GM18508 (cell line): ENCODE measurements at regions not wholly inside any gene's neighbourhood (a gene's known extent, or its start where the extent isn't known, plus 50 kb on each side); places are given as distances from the start of the nearest gene placed in this dataset.

Experiments
- ATAC-seq: cut with Tn5 transposase; IDR thresholded peaks from one replicate; pipeline ENCODE4 v1.9.1; 2021; ENCODE audit warnings: moderate number of reproducible peaks; ENCODE audit not compliant: insufficient read depth, unreplicated experiment

GRCh38 chr1:194279975-194280374, 1093.6 kb upstream of the B3GALT2 start:
- ATAC-seq, result peak; percentile 78

- peak; percentile 42 for ATAC-seq
Measured at GRCh38 chr1:194277927-194278326, 1091.5 kb upstream of the B3GALT2 start.

GRCh38 chr1:194273660-194274059, 1087.2 kb upstream of the B3GALT2 start:
- ATAC-seq, result no peak

GRCh38 chr1:194268839-194269238, 1082.4 kb upstream of the B3GALT2 start:
- ATAC-seq, result no peak

GRCh38 chr1:194267021-194267420, 1080.6 kb upstream of the B3GALT2 start:
- no peak for ATAC-seq

GRCh38 chr1:194256010-194256409, 1069.6 kb upstream of the B3GALT2 start:
- ATAC-seq, result no peak

GRCh38 chr1:194252199-194252598, 1065.8 kb upstream of the B3GALT2 start:
- ATAC-seq, result no peak

GRCh38 chr1:194241215-194241614, 1054.8 kb upstream of the B3GALT2 start:
- no peak for ATAC-seq

- no peak for ATAC-seq
Measured at GRCh38 chr1:194233069-194233468, 1046.7 kb upstream of the B3GALT2 start.

GRCh38 chr1:194230351-194231144, 1044.1 kb upstream of the B3GALT2 start:
- ATAC-seq, result no peak

- no peak for ATAC-seq
Measured at GRCh38 chr1:194228427-194228826, 1042.0 kb upstream of the B3GALT2 start.

- ATAC-seq, result no peak
Measured at GRCh38 chr1:194227161-194227560, 1040.7 kb upstream of the B3GALT2 start.

GRCh38 chr1:194225821-194226220, 1039.4 kb upstream of the B3GALT2 start:
- peak; percentile 98 for ATAC-seq

- no peak for ATAC-seq
Measured at GRCh38 chr1:194223596-194223995, 1037.2 kb upstream of the B3GALT2 start.

GRCh38 chr1:194215448-194215847, 1029.0 kb upstream of the B3GALT2 start:
- ATAC-seq, result no peak

- no peak for ATAC-seq
Measured at GRCh38 chr1:194214735-194215134, 1028.3 kb upstream of the B3GALT2 start.

- no peak for ATAC-seq
Measured at GRCh38 chr1:194209920-194210319, 1023.5 kb upstream of the B3GALT2 start.

GRCh38 chr1:194208674-194209073, 1022.3 kb upstream of the B3GALT2 start:
- no peak for ATAC-seq

GRCh38 chr1:194196562-194196961, 1010.1 kb upstream of the B3GALT2 start:
- no peak for ATAC-seq

GRCh38 chr1:194194724-194195123, 1008.3 kb upstream of the B3GALT2 start:
- ATAC-seq, result no peak

- ATAC-seq, result no peak
Measured at GRCh38 chr1:194184974-194185373, 998.6 kb upstream of the B3GALT2 start.

GRCh38 chr1:194184425-194184824, 998.0 kb upstream of the B3GALT2 start:
- no peak for ATAC-seq
